Posterior vena cava (tissue), 2 donors: ENCODE measurements at regions not wholly inside any gene's neighbourhood (a gene's known extent, or its start where the extent isn't known, plus 50 kb on each side); places are given as distances from the start of the nearest gene placed in this dataset.

ENCODE experiments used
- DNase-seq: peaks from one replicate; pipeline ENCODE4 v3.0.0-alpha.2; 2020; ENCODE audit warnings: low spot score
- intact Hi-C, 2 donors: fragments of 100-400 bp; cut with DNase I; formaldehyde crosslinking; loops; one replicate each; pipeline versions ENCODE4 v1.14.1 to v1.14.2; 2022 to 2023
- donor health status: DM: yes; HTN: yes; CAD: no.
- donor health status: DM: yes; HTN: yes; CAD: no.

DNA sequence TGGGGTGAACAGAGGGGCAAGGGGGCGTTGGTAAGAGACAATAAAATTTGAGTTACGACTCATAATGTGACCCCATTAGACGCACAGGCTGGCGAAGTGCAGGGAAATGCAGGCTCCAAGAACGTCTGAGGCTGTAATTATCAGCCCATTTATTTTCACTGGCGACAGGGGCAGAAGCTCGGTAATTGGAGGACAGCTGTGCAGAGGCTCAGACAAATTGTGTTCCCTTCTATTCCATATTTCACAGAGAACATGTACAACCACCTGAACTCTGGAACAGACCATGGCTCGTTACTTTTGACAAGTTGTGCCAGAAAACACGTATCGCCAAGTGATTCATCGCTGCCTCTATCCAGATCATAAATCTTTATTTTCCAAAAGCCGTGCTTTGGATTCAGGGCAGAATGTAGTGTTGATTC is 137.3 kb upstream of the FRMD4A start:
- intact Hi-C loops, result loop anchor here in 1 of 2 donors (1.0 kb wide), 1 partner anchor 59 kb away; no protein-coding TSS in a partner anchor
- DNase-seq, result no peak

DNA sequence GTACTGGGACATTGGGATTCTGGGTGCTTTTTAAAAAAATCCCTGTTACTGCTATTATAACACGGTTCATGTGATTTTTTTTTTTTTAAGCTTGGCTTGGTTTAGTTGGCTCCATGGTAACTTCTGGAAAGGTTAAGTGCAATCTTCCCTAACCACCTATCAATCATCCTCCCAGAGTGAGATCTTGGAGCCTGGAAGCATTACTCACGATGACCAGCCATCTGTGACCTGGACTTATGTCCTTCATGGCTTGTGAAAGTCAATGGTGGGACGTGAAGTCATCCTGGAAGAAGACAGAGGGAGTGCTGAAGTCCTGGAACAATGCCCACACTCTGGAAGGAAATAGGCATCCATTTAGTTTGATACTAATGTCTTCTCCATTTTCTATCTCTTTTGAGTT is 135.5 kb upstream of the FRMD4A start:
- no peak for DNase-seq
- intact Hi-C loops, result no loop called here

DNA sequence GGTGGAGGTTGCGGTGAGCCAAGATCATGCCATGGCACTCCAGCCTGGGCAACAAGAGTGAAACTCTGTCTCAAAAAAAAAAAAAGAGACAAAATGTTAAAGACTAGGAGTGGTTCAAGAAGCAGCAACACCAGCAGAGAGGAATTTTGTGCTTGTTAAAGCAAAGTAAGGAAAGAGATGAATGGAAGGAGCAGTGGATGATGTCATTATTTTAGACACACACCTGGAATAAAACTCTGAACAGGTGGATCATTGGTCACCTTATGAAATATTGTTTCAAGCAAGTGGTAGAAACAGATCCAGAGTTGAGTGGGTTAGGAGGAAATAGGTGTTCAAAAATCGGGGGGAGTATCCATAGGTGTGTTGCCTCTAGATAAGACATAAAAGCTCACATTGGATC is 129.7 kb upstream of the FRMD4A start:
- intact Hi-C loops, result loop anchor here in 1 of 2 donors (5.0 kb wide), 1 partner anchor 763 kb away; no protein-coding TSS in a partner anchor
- DNase-seq, result no peak

DNA sequence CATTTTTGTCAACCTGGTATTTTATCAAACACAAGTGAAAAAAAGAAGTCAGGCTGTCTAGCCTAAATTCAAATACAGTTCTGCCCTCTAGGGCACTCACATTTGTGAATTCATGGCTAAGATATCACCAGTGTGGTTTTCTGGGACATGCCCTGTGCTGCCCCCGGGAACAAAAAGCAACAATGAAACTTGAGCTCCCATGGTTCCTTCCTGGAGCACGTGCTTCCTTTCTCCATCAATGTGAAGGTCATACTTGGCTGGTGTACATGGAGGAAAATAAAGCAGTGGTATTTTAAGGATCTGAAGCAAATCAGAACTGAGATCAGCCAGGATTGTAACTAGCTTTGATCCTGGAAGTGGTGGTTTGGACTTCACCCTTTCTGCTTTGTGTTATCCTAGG is 128.9 kb upstream of the FRMD4A start:
- no peak for DNase-seq
- intact Hi-C loops, result loop anchor here in 1 of 2 donors (5.0 kb wide), 1 partner anchor 762 kb away; no protein-coding TSS in a partner anchor

DNA sequence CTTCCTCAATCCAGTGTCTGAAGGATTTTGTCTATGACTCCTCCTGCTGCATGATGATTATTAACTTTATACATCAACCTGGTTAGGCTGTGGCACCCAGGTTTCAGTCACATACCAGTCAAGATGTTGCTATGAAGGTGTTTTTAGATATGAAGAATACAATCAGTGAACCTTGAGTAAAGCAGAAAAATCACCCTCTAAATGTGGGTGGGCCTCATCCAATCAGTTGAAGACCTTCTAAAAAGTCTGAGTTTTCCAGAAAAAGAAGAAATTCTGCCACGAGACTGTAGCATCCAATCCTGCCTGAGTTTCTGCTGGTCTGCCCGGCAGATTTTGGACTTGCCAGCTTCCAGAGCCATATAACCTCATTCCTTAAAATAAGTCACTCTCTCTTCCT is 126.1 kb upstream of the FRMD4A start:
- intact Hi-C loops, result no loop called here
- no peak for DNase-seq

DNA sequence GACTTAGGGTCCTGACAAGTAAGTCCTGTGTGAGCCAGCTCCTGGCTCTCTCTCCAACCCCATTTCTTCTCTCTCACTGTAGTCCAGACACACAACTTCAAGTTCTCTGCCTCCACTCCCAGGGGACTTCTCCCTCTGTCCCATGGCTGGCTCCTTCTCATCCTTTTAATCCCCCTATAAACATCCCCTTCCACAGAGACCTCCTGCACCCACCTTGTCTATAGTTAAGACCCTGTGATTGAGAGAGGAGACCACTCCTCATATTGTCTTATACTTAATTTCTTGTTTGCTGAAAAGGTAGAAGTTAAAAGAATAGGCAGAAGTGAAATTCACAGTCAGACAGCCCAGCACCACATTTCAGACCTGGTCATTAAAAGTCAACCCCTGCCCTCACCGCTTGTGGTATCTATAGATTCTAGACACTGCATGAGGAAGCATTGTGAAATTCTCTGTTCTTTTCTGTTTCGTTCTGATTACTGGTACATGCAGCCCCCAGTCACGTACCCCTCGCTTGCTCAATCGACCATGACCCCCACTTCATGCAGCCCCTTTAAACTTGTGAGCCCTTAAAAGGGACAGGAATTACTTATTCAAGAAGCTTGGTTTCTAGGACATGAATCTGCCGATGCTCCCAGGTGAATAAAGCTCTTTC is 125.6 kb upstream of the FRMD4A start:
- intact Hi-C loops, result no loop called here
- DNase-seq, result no peak

DNA sequence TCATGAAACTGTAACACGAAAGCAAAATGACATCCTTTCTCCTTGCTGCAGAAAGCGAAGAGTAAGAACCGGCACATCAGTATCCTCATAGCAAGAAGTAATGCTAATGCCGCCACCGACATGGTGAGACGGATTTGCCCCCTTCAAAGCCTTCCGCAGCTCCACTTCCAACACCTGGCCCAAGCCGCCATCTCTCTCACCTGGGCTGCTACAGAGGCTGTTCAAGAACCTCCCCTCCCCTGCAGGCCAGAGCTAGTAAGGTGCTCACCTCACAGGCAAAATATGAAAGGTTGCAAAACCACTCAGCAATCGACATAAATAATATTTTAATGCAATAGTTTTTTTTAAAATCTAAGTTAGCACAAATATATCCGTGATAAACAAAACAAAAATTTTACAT is 123.9 kb upstream of the FRMD4A start:
- no peak for DNase-seq
- intact Hi-C loops, result no loop called here

DNA sequence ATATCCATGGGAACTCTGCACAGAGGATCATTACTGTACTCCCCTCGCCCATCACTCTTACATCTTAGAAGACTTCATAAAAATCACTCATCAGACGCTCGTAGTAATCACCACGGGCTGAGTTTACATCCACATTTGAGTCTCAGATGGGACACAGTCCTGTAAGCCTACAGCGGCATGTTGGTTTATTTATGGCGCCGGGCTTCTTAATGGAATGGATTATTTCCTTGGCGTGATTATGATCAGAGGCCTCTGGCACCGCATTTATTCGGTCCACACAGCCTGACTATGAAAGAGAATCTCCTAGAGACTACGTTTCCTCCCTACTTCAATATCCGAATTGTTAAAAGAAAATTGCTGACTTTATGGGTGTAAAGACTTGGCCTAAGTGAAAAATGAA is 123.5 kb upstream of the FRMD4A start:
- intact Hi-C loops, result no loop called here

DNA sequence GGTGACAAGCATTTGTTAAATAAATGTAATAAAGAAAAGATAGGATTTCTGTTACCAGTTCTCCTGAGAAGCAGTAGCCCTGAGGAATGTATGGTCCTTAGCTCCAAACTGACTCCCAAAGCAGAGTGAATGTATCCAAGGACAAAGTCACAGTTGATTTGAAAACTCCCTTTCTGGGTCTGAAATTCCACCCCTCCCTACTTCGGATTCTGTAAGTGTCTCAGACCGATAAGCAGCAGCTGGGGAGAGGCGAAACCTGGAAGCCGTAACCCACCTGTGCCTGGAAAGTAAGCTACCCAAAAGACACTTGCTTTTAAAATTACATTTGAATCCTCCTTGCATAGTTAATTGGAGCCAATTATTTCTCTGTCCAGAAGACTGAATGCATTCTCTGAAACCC is 122.9 kb upstream of the FRMD4A start:
- intact Hi-C loops, result no loop called here

More for the DNA sequence above, 123.5 kb upstream of the FRMD4A start:
- no peak for DNase-seq

DNA sequence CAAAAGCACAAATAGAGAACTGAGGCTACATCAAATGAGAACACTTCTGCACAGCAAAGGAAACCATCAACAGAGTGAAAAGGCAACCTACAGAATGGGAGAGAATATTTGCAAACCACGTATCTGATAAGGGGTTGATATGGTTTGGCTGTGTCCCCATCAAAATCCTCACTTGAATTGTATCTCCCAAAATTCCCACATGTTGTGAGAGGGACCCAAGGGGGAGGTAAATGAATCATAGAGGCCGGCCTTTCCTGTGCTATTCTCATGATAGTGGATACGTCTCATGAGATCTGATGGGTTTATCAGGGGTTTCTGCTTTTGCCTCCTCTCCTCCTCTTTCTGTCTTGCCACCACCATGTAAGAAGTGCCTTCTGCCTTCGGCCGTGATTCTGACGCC is 120.6 kb upstream of the FRMD4A start:
- intact Hi-C loops, result no loop called here
- no peak for DNase-seq

More for the DNA sequence above, 122.9 kb upstream of the FRMD4A start:
- DNase-seq, result no peak

DNA sequence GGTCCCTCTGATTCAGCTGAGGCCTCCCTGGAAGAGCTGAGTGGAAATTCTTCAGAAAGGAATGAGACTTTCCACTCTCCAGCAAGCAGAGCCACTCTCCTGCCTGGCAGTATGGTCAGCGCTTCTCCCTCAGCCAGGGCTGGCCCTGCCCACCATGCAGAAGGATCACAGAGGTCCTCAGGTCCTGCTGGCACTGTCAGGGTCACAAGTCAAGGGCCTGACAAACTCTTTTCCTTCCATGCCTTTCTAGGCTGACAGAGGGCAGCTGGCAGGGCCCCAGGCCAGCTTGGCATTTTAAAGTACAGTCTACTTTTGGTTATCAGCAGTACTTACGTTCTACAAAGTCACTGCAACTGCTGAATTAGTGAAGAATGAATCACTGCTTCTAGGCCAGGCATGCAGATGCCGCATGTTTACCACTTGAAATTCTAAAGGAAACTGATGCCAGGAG is 119.3 kb upstream of the FRMD4A start:
- no peak for DNase-seq
- intact Hi-C loops, result no loop called here

DNA sequence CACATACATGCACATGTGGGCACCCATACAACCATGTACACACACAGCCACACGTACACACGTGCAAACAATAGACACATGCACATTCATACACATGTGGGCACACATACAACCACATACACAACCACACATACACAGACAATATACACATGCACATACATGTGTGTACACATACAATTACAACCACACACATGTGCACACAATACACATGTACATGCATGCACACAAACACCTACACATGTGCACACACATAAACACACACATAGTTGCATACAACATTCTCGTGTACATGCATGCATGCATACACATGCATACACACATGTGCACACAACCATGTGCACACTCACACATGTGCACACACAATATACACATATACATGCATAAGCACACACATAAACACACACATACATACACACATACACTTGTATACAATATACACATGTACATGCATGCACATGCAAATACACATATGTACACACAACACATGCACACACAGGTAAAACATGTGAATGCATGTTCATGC is 118.6 kb upstream of the FRMD4A start:
- intact Hi-C loops, result no loop called here
- no peak for DNase-seq

DNA sequence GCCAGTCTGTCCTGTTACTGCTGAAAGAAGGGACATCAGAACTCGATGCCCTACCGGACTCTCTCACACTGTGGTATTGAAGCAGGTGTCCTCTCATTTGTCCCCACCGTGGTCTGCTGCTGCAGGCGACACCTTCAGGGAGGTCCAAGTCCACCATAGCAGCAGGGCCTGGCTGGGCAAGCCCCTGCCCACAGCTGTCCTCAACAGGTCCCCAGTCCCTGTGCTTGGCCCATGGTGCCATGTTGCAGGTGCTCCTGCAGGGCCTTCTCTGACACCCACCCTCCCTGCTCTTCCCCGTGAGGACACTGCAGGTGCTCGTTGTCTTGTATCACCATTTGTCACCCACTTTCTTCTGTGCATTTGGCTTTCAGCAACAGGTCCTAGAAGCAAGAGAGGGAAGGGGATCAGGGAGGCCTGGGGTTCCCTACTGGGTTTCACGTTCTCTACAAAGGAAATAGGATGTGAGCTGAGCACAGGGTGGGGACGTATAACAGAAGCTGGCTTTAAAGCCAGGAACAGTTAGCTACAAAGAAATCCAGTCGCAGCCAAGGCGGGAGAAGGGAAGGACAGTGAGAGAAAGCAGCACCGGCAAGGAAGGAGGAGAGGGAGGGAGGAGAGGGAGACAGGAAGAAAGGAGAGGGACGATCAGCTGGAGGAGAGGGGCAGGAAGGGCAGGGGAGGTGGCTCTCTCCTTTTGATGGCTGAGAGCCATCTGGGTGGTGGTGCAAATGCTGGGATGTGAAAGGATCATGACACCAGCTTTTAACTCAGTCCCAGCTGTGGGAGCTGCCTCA is 117.7 kb upstream of the FRMD4A start:
- no peak for DNase-seq
- intact Hi-C loops, result no loop called here

DNA sequence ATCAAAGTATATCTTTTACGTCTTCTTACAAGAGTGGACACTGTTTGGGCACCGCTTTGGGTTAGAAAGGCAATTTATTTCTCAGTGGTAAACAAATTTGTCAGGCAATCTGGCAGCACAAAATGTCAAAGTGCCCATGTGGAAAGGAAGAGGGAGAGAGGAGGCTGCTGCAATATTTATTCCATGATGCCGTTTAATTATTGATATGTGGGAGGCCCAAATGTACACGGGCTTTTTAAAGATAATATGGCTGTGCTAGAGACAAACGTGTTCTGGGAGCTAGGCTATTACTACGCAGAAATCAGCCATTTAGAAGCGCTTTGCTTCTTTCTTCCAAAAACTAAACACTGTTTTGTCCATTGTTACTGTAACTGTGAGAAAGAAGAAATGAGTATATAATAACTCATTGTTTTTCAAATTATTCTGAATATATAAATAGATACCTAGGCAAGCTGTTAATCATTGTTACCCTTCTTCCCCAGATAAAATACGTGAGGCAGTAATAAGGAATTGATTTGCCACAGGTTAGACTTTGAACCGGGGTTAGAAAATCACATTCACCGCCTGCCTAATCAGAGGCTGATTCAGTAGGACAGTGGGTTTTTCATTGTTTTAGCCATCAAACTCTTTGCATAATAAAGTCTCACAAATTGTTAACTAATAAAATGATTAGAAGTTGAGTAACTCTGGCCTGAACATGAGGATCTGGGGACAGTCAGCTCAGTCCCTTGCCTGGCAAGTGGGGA is 116.5 kb upstream of the FRMD4A start:
- intact Hi-C loops, result no loop called here
- no peak for DNase-seq

DNA sequence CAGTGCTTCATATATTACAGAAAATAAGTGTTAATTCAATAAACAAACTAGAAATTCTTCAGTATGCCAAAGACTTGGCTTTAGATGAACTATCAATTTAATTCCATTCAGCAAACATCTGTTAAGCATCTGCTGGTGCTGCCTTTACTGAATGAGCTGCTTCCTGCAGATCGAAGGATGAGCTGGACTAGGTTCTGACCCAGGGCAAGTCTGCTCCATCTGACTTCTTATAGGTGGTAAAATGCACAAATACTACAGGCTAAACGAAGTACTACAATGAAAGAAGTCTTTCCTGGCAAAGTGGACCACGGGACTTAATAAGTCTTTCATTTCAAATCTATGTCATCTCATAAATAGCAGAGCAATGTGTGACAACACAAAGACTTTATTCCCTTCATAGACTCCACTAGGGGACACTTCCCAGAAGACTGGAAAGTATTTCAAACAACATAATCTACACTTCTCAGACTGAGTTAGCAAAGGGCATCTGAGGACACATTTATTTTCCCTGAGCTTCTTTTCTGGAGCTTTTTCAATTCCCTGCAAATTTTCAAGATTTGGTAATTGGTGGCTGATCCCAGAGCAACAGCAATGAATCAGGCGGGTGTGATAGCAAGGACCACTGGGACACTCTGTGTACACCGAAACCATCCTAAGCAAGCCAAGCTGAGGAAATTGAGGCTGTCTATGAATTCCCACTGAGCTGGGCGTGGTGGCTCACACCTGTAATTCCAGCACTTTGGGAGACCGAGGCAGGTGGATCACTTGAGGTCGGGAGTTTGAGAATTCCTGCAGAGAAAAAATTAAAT is 108.9 kb upstream of the FRMD4A start:
- intact Hi-C loops, result no loop called here
- no peak for DNase-seq

DNA sequence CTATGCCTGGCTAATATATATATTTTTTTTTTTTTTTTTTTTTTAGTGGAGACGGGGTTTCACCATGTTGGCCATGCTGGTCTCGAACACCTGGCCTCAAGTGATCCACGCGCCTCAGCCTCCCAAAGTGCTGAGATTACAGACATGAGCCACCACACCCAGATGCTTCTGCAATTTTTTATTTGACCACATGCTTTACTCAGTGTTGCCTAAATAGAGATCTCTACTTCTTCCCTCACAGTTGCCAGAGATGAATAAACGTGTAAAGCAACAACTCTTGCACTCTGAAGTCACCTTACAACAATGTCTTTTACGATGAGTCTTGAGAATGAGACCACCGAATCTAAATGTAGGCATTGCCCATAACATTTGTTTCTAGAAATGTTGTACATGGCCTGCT is 107.9 kb upstream of the FRMD4A start:
- DNase-seq, result no peak
- intact Hi-C loops, result no loop called here

DNA sequence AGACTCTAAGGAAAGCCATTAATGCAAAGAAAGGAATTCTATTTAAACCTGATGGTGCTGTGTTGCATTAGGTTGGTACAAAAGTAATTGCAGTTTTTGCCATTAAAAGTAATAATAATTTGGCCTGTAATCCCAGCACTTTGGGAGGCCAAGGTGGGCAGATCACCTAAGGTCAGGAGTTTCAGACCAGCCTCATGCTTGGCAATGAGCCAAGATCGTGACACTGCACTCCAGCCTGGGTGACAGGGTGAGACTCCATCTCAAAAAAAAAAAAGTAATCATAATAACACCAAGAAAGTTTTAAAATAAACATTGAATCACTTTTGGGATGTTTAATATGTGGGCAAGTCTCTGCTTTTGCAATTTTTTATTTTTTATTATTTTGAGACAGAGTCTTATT is 107.3 kb upstream of the FRMD4A start:
- intact Hi-C loops, result no loop called here

DNA sequence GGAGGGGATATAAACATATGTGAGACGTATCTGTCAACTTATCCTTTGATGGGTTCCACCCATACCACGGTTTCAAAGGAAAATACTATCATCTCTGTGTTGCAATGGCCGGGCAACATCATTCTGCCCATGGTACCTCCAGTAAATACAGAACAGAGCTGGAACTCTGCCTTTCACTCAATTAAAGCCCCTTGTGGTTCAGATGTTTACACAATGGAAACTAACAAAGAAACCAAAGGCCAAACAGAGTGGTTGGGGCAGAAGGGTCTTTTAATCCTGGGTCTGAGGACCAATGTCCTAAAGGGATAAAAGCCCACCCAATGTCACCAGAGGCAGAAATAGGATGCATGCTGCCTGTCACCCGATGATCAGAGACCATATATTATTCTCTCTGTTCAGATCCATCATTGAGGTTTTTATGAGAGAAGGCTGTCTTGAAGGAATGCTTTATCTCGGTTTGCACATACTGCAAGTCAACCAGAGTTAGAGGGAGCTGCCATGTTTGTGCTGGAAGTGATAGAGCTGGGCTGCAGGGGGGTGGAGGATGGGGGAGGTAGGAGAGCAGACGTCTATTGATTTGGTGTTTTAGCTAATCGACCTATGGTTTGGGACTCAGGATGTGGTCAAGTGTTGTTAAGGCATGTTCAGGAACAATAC is 105.4 kb upstream of the FRMD4A start:
- intact Hi-C loops, result no loop called here
- no peak for DNase-seq

More for the DNA sequence above, 107.3 kb upstream of the FRMD4A start:
- no peak for DNase-seq

DNA sequence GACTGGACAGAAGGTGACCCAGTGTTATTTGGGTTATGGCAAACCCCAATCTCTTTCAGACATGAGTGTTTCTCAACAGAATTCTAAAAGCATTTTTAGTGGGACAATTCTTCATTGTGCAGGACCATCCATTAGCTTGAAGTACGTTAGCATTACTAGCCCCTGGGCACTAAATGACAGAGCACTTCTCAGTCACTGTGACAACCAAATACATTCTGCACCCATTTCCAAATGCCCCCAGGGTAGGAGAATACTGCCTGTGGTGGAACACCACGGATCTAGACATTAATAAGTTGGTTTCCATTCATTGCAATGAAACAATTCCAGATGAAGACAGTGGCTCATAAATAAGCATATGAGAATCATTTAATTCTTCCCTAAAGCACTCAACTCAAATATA is 102.4 kb upstream of the FRMD4A start:
- intact Hi-C loops, result no loop called here
- no peak for DNase-seq
